ENCODE measurements at regions not wholly inside any gene's neighbourhood (a gene's known extent, or its start where the extent isn't known, plus 50 kb on each side); places are given as distances from the start of the nearest gene placed in this dataset.
"Not testable (repeated sequence)": the region's sequence is repeated elsewhere in the genome, so short reads cannot be mapped to it uniquely, and the experiment has no call there.

GRCh38 chr1:184888505-184888904 is 85.8 kb downstream of the NIBAN1 start:
- peak; percentile 60 for DNase-seq (ENCODE audit: low read depth)

- peak; percentile 41 for DNase-seq (ENCODE audit: low read depth)
Observed at GRCh38 chr1:184882957-184883815, 91.1 kb downstream of the NIBAN1 start.

GRCh38 chr1:184881941-184882913 is 92.1 kb downstream of the NIBAN1 start:
- DNase-seq (ENCODE audit: low read depth) = peak; percentile 70

- no peak for DNase-seq (ENCODE audit: low read depth)
Observed at GRCh38 chr1:184879876-184880557, 94.3 kb downstream of the NIBAN1 start.

- DNase-seq (ENCODE audit: low read depth) = no peak
Observed at GRCh38 chr1:184878602-184879001, 95.7 kb downstream of the NIBAN1 start.

- DNase-seq (ENCODE audit: low read depth) = no peak
Observed at GRCh38 chr1:184878002-184878401, 96.3 kb downstream of the NIBAN1 start.

- not testable (repeated sequence) for DNase-seq (ENCODE audit: low read depth)
Observed at GRCh38 chr1:184876015-184876414, 98.3 kb downstream of the NIBAN1 start.

GRCh38 chr1:184875218-184875617 is 99.1 kb downstream of the NIBAN1 start:
- no peak for DNase-seq (ENCODE audit: low read depth)

GRCh38 chr1:184870319-184870718 is 104.0 kb downstream of the NIBAN1 start:
- no peak for DNase-seq (ENCODE audit: low read depth)

- DNase-seq (ENCODE audit: low read depth) = no peak
Observed at GRCh38 chr1:184867866-184868689, 106.2 kb downstream of the NIBAN1 start.

- peak; percentile 93 for DNase-seq (ENCODE audit: low read depth)
Observed at GRCh38 chr1:184866991-184867788, 107.1 kb downstream of the NIBAN1 start.

- DNase-seq (ENCODE audit: low read depth) = no peak
Observed at GRCh38 chr1:184866586-184866985, 107.7 kb downstream of the NIBAN1 start.

- peak; percentile 37 for DNase-seq (ENCODE audit: low read depth)
Observed at GRCh38 chr1:184865831-184866230, 108.5 kb downstream of the NIBAN1 start.

GRCh38 chr1:184861755-184862336 is 107.2 kb upstream of the EDEM3 start:
- no peak for DNase-seq (ENCODE audit: low read depth)

- peak; percentile 10 for DNase-seq (ENCODE audit: low read depth)
Observed at GRCh38 chr1:184860985-184861754, 106.5 kb upstream of the EDEM3 start.

- peak; percentile 14 for DNase-seq (ENCODE audit: low read depth)
Observed at GRCh38 chr1:184860535-184860934, 105.9 kb upstream of the EDEM3 start.

- no peak for DNase-seq (ENCODE audit: low read depth)
Observed at GRCh38 chr1:184859381-184860105, 104.9 kb upstream of the EDEM3 start.

GRCh38 chr1:184858288-184858687 is 103.6 kb upstream of the EDEM3 start:
- no peak for DNase-seq (ENCODE audit: low read depth)
